Gastroesophageal sphincter (tissue), 4 donors: ENCODE measurements at regions not wholly inside any gene's neighbourhood (a gene's known extent, or its start where the extent isn't known, plus 50 kb on each side); places are given as distances from the start of the nearest gene placed in this dataset.

ENCODE experiments used
- ATAC-seq: fragments of 150-250 bp; one replicate; pipeline ENCODE4 v1.9.1; 2016; ENCODE audit warnings: mild to moderate bottlenecking, moderate library complexity
- H3K27ac ChIP-seq, 4 donors: fragments of 200-600 bp; sonication (generic) in 3 of 4; 1 replicate in 3 of 4; 2 replicates in 1 of 4; pipeline ENCODE4 v1.5.1; 2016 to 2019
- H3K27me3 ChIP-seq: fragments of 200-600 bp; sonication (generic); one replicate; pipeline ENCODE4 v1.5.1; 2019
- H3K36me3 ChIP-seq, 2 donors: fragments of 200-600 bp; sonication (generic); one replicate each; pipeline ENCODE4 v1.5.1; 2019; ENCODE audit warnings: control low read depth in 1 of 2
- H3K4me1 ChIP-seq, 3 donors: fragments of 200-600 bp; sonication (generic); 1 replicate in 2 of 3; 2 replicates in 1 of 3; pipeline ENCODE4 v1.5.1; 2016 to 2019; ENCODE audit warnings: control low read depth in 2 of 3
- H3K4me3 ChIP-seq, 2 donors: fragments of 200-600 bp; sonication (generic); one replicate each; pipeline ENCODE4 v1.5.1; 2019; ENCODE audit warnings: mild to moderate bottlenecking in 1 of 2, moderate library complexity in 1 of 2
- H3K9me3 ChIP-seq, 3 donors: fragments of 200-600 bp; sonication (generic); one replicate each; pipeline ENCODE4 v1.5.1; 2017 to 2019; ENCODE audit warnings: control low read depth in 2 of 3
- EP300 ChIP-seq: sonication (generic); formaldehyde crosslinking; IDR thresholded peaks from one replicate; pipeline ENCODE4 v1.6.1; 2017; ENCODE audit warnings: antibody characterized with exemption, mild to moderate bottlenecking
- POLR2A ChIP-seq, 2 donors: fragments of 450-650 bp; IDR thresholded peaks; one replicate each; pipeline ENCODE4 v1.6.1; 2017; ENCODE audit warnings: antibody characterized with exemption in 2 of 2, mild to moderate bottlenecking in 2 of 2, moderate library complexity in 1 of 2
- POLR2AphosphoS5 ChIP-seq: sonication (generic); formaldehyde crosslinking; IDR thresholded peaks from one replicate; pipeline ENCODE4 v1.6.1; 2017; ENCODE audit warnings: antibody characterized with exemption
- WGBS, 2 donors: methylation state at CpG; one replicate each; pipeline ENCODE4 v1.1.5; 2018; ENCODE audit warnings: low coverage in 1 of 2; 5-methylcytosine and 5-hydroxymethylcytosine counted together
- TF ChIP-seq, protein P1 (sequence below), 4 experiments: fragments of 200-600 bp in 2 of 4; fragments of 450-650 bp in 2 of 4; sonication (generic) in 1 of 4; IDR thresholded peaks; one replicate each; pipeline ENCODE4 v1.5.1; 2017 to 2019; ENCODE audit warnings: antibody characterized with exemption in 4 of 4, mild to moderate bottlenecking in 2 of 4, moderate library complexity in 2 of 4

DNA sequence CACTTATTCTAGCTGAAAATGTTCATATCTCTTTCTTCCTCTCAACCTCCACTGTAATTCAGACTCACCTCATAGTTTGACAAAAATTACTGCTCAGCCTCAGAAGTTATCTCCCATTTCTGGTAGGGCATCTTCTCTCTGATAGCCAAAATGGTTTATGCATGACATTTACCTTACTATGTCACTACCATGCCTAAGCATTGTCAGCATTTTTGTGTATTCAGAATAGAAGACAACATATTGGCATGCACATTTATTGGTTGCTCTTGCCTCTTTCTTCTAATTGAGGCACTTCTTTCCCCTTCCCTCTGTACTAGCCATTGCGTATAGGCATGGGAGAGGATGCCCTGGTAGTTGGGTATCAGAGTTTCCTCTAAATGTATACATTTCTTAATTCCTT is 406.1 kb upstream of the DCC start:
- no peaks in the 10 kb centered on the region for H3K36me3 ChIP-seq
- ATAC-seq = no peak
- H3K9me3 ChIP-seq = no peaks in the 10 kb centered on the region
- TF ChIP-seq POLR2A (IDR thresholded peaks at IDR 0.05) (no peak), EP300 (no peak), POLR2AphosphoS5 (no peak)
- TF ChIP-seq, protein P1, sequence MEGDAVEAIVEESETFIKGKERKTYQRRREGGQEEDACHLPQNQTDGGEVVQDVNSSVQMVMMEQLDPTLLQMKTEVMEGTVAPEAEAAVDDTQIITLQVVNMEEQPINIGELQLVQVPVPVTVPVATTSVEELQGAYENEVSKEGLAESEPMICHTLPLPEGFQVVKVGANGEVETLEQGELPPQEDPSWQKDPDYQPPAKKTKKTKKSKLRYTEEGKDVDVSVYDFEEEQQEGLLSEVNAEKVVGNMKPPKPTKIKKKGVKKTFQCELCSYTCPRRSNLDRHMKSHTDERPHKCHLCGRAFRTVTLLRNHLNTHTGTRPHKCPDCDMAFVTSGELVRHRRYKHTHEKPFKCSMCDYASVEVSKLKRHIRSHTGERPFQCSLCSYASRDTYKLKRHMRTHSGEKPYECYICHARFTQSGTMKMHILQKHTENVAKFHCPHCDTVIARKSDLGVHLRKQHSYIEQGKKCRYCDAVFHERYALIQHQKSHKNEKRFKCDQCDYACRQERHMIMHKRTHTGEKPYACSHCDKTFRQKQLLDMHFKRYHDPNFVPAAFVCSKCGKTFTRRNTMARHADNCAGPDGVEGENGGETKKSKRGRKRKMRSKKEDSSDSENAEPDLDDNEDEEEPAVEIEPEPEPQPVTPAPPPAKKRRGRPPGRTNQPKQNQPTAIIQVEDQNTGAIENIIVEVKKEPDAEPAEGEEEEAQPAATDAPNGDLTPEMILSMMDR (IDR thresholded peaks at IDR 0.05) = no peak
- WGBS, 2 donors = 86 to 88% methylated on average over 1 of the region's 1 CpG
- H3K27me3 ChIP-seq = no peaks in the 10 kb centered on the region
- H3K27ac ChIP-seq = no peak overlapping the region
- no peak overlapping the region for H3K4me3 ChIP-seq
- H3K4me1 ChIP-seq = no peaks in the 10 kb centered on the region

DNA sequence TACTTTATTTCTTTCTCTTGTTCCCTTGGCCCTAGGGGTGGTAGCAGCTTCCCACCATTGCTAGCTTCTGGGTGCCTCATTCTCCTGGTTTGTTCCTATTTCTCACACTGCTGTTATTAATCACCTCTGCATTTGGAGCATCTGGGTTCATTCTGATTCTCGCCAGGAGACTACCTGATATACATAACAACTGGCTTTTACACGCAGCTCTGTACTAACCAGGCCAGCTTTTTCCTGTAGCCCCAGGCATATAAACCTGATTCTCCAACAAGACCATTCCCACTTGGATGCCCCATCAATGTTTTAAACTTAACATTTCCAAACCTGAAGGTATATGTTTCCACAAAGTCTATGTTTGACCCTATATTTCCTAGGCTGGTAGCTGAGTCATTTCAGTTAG is 403.9 kb upstream of the DCC start:
- no peaks in the 10 kb centered on the region for H3K27me3 ChIP-seq
- no peak for ATAC-seq
- WGBS, 2 donors = 67% methylated on average over 1 to 2 of the region's 2 CpGs

GRCh38 chr18:51941999-51942398 is 398.0 kb upstream of the DCC start:
- no peaks in the 10 kb centered on the region for H3K36me3 ChIP-seq
- H3K27me3 ChIP-seq = no peaks in the 10 kb centered on the region
- no peaks in the 10 kb centered on the region for H3K9me3 ChIP-seq
- H3K27ac ChIP-seq = no peak overlapping the region
- H3K4me3 ChIP-seq = no peak overlapping the region
- no peak for ATAC-seq
- TF ChIP-seq POLR2A (IDR thresholded peaks at IDR 0.05) (no peak), POLR2AphosphoS5 (no peak), EP300 (no peak)
- TF ChIP-seq, protein P1 (IDR thresholded peaks at IDR 0.05) = no peak
- 69 to 83% methylated on average over 1 to 2 of the region's 2 CpGs for WGBS, 2 donors
- H3K4me1 ChIP-seq = no peaks in the 10 kb centered on the region

More for the DNA sequence above, 403.9 kb upstream of the DCC start:
- TF ChIP-seq, protein P1 (IDR thresholded peaks at IDR 0.05) = no peak
- TF ChIP-seq POLR2AphosphoS5 = no peak
- TF ChIP-seq POLR2A (IDR thresholded peaks at IDR 0.05) = no peak
- Histone ChIP-seq H3K9me3 (no peaks in the 10 kb centered on the region), H3K27ac (no peak overlapping the region), H3K4me3 (no peak overlapping the region), H3K36me3 (no peaks in the 10 kb centered on the region), H3K4me1 (no peaks in the 10 kb centered on the region)

GRCh38 chr18:51943281-51943680 is 396.7 kb upstream of the DCC start:
- no peak overlapping the region for H3K27ac ChIP-seq
- 100% methylated on average over 1 of the region's 1 CpG for WGBS, 2 donors
- H3K4me3 ChIP-seq = no peak overlapping the region
- H3K36me3 ChIP-seq = no peaks in the 10 kb centered on the region
- no peaks in the 10 kb centered on the region for H3K4me1 ChIP-seq
- no peaks in the 10 kb centered on the region for H3K9me3 ChIP-seq
- ATAC-seq = no peak
- no peak for TF ChIP-seq POLR2AphosphoS5
- TF ChIP-seq POLR2A (IDR thresholded peaks at IDR 0.05) = no peak
- TF ChIP-seq, protein P1 (IDR thresholded peaks at IDR 0.05) = no peak
- no peak for TF ChIP-seq EP300
- no peaks in the 10 kb centered on the region for H3K27me3 ChIP-seq

- H3K4me1 ChIP-seq = no peaks in the 10 kb centered on the region
- H3K36me3 ChIP-seq = no peaks in the 10 kb centered on the region
- no peak for ATAC-seq
- no peaks in the 10 kb centered on the region for H3K27me3 ChIP-seq
- 41 to 58% methylated on average over 4 of the region's 4 CpGs for WGBS, 2 donors
- TF ChIP-seq EP300 (no peak), POLR2A (IDR thresholded peaks at IDR 0.05) (no peak)
- TF ChIP-seq, protein P1 (IDR thresholded peaks at IDR 0.05) = no peak
- no peak overlapping the region for H3K4me3 ChIP-seq
- H3K9me3 ChIP-seq = no peaks in the 10 kb centered on the region
- H3K27ac ChIP-seq = no peak overlapping the region
Measured at GRCh38 chr18:51946946-51947345, 393.1 kb upstream of the DCC start.
